ENCODE measurements at regions not wholly inside any gene's neighbourhood (a gene's known extent, or its start where the extent isn't known, plus 50 kb on each side); places are given as distances from the start of the nearest gene placed in this dataset.
"Not testable (repeated sequence)": the region's sequence is repeated elsewhere in the genome, so short reads cannot be mapped to it uniquely, and the experiment has no call there.

DNA sequence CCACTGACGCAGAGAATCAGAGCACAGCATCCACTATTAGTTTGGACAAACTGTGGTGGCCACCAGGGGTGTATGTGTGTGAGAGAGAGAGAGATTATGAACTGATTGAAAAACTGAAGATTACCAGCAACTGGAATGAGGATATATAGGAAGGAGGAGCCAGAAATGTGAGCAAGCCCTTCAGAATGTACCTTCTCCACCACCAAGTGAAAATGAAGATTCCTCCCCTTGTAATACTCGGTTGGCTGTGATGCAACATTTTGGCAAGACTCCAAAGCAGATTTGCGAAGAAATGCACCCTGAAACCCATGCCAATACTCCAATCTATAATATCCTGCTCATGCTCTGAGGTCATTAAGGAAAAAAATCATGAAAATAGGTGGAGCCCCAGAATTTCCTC is 121.2 kb upstream of the SLC35G4 start:
- ATAC-seq (ENCODE audit: low read depth) (peak; percentile 99), DNase-seq (ENCODE audit: low spot score) (peak; percentile 65)
- H3K27ac ChIP-seq (ENCODE audit: poor library complexity, severe bottlenecking), result peak overlapping the region; percentile 28
- peaks cover 12% of the 10 kb centered on the region for H3K4me1 ChIP-seq (ENCODE audit: insufficient read depth, poor library complexity, severe bottlenecking)
- no peaks in the 10 kb centered on the region for H3K36me3 ChIP-seq (ENCODE audit: low read depth)
- H3K9me3 ChIP-seq (ENCODE audit: severe bottlenecking), result no peaks in the 10 kb centered on the region
- no peak overlapping the region for H3K4me3 ChIP-seq (ENCODE audit: severe bottlenecking)
- TF ChIP-seq, protein P1, sequence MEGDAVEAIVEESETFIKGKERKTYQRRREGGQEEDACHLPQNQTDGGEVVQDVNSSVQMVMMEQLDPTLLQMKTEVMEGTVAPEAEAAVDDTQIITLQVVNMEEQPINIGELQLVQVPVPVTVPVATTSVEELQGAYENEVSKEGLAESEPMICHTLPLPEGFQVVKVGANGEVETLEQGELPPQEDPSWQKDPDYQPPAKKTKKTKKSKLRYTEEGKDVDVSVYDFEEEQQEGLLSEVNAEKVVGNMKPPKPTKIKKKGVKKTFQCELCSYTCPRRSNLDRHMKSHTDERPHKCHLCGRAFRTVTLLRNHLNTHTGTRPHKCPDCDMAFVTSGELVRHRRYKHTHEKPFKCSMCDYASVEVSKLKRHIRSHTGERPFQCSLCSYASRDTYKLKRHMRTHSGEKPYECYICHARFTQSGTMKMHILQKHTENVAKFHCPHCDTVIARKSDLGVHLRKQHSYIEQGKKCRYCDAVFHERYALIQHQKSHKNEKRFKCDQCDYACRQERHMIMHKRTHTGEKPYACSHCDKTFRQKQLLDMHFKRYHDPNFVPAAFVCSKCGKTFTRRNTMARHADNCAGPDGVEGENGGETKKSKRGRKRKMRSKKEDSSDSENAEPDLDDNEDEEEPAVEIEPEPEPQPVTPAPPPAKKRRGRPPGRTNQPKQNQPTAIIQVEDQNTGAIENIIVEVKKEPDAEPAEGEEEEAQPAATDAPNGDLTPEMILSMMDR (IDR thresholded peaks at IDR 0.05; ENCODE audit: poor library complexity, severe bottlenecking), result peak; percentile 11
- H3K27me3 ChIP-seq (ENCODE audit: insufficient read depth, poor library complexity, severe bottlenecking), result no peaks in the 10 kb centered on the region

DNA sequence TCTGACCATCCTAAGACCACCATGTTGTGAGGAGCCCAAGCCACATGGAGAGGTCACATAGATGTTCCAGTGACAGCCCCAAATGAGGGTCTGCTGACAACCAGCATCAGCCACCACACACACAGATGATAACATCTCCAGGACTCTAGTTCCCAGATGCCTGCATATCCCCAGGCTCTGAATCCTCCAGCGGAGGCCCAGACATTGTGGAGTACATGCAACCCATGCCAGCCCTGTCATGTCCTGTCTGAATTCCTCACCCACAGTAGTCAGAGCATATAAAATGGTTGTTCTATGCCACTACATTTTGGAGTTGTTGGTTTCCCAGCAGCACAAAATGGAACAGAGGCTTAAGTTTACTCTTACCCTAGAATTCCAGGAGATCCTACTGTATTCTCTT is 122.0 kb upstream of the SLC35G4 start:
- ATAC-seq (ENCODE audit: low read depth) (no peak), DNase-seq (ENCODE audit: low spot score) (no peak)
- Histone ChIP-seq H3K4me3 (ENCODE audit: severe bottlenecking) (no peak overlapping the region), H3K36me3 (ENCODE audit: low read depth) (no peaks in the 10 kb centered on the region), H3K4me1 (ENCODE audit: insufficient read depth, poor library complexity, severe bottlenecking) (peaks cover 12% of the 10 kb centered on the region), H3K9me3 (ENCODE audit: severe bottlenecking) (no peaks in the 10 kb centered on the region), H3K27ac (ENCODE audit: poor library complexity, severe bottlenecking) (peak overlapping the region; percentile 28), H3K27me3 (ENCODE audit: insufficient read depth, poor library complexity, severe bottlenecking) (no peaks in the 10 kb centered on the region)
- TF ChIP-seq, protein P1 (IDR thresholded peaks at IDR 0.05; ENCODE audit: poor library complexity, severe bottlenecking), result no peak

DNA sequence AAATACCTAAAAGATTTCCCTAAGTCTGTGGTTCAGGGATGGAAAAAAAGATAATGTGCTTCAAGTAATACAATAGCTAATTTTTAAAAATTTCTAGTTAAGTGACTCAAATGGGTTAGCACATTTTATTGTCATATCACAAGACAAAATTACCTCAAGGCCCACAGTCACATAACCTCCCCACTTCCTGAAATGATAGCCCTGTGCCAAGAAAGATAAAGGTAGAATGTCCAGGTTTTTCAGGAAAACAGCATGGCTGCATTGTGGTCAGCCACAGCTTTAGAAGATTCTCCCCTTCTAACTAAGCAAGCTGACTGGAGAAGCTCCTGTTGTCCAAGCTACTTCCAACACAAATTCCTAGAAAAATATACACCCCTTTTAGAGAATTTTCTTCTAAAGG is 127.1 kb upstream of the SLC35G4 start:
- no peak for ATAC-seq (ENCODE audit: low read depth)
- TF ChIP-seq, protein P1 (IDR thresholded peaks at IDR 0.05; ENCODE audit: poor library complexity, severe bottlenecking), result no peak

DNA sequence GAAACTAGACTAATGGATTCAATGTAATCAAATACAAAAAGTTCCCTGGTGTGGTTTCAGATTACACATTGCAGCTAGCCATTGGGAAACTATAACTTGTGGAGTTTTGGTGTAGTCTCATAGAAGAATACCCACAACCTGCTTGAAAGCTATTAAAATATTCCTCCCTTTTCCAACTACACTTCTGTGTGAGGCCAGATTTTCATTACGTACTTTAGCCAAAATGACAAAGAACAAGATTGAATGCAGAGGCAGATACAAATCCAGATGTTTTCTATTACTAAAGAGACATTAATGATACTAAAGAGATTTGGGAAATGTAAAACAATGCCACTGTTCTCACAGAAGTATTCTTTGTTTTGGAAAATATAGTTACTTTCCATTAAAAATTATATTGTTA is 128.7 kb upstream of the SLC35G4 start:
- H3K27ac ChIP-seq (ENCODE audit: poor library complexity, severe bottlenecking), result no peak overlapping the region
- DNase-seq (ENCODE audit: low spot score) (no peak), ATAC-seq (ENCODE audit: low read depth) (no peak)
- H3K4me1 ChIP-seq (ENCODE audit: insufficient read depth, poor library complexity, severe bottlenecking), result no peaks in the 10 kb centered on the region
- no peaks in the 10 kb centered on the region for H3K9me3 ChIP-seq (ENCODE audit: severe bottlenecking)
- no peak overlapping the region for H3K4me3 ChIP-seq (ENCODE audit: severe bottlenecking)
- no peaks in the 10 kb centered on the region for H3K27me3 ChIP-seq (ENCODE audit: insufficient read depth, poor library complexity, severe bottlenecking)
- TF ChIP-seq, protein P1 (IDR thresholded peaks at IDR 0.05; ENCODE audit: poor library complexity, severe bottlenecking), result no peak
- no peaks in the 10 kb centered on the region for H3K36me3 ChIP-seq (ENCODE audit: low read depth)

More for the DNA sequence above, 127.1 kb upstream of the SLC35G4 start:
- H3K9me3 ChIP-seq (ENCODE audit: severe bottlenecking), result no peaks in the 10 kb centered on the region
- H3K27me3 ChIP-seq (ENCODE audit: insufficient read depth, poor library complexity, severe bottlenecking), result no peaks in the 10 kb centered on the region
- DNase-seq (ENCODE audit: low spot score), result no peak
- no peak overlapping the region for H3K27ac ChIP-seq (ENCODE audit: poor library complexity, severe bottlenecking)
- H3K36me3 ChIP-seq (ENCODE audit: low read depth), result no peaks in the 10 kb centered on the region
- no peak overlapping the region for H3K4me3 ChIP-seq (ENCODE audit: severe bottlenecking)
- H3K4me1 ChIP-seq (ENCODE audit: insufficient read depth, poor library complexity, severe bottlenecking), result no peaks in the 10 kb centered on the region

DNA sequence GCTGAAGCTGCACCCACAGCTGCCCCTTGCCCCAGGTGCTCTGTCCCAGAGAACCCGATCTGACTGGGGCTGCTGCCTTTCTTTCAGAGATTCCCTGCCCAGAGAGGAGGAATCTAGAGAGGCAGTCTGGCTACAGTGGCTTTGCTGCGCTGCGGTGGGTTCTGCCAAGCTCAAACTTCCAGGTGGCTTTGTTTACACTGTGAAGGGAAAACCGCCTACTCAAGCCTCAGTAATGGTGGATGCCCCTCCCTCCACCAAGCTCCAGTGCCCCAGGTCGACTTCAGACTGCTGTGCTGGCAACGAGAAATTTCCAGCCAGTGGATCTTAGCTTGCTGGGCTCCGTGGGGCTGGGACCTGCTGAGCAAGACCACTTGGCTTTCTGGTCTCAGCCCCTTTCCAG is 130.4 kb upstream of the SLC35G4 start:
- not testable (repeated sequence) for ATAC-seq (ENCODE audit: low read depth)

More for the DNA sequence above, 130.4 kb upstream of the SLC35G4 start:
- H3K36me3 ChIP-seq (ENCODE audit: low read depth); H3K4me3 ChIP-seq (ENCODE audit: severe bottlenecking); H3K27ac ChIP-seq (ENCODE audit: poor library complexity, severe bottlenecking); H3K27me3 ChIP-seq (ENCODE audit: insufficient read depth, poor library complexity, severe bottlenecking); DNase-seq (ENCODE audit: low spot score); H3K4me1 ChIP-seq (ENCODE audit: insufficient read depth, poor library complexity, severe bottlenecking); H3K9me3 ChIP-seq (ENCODE audit: severe bottlenecking): not testable (repeated sequence)
